Breast epithelium (tissue), 3 donors: ENCODE measurements at regions not wholly inside any gene's neighbourhood (a gene's known extent, or its start where the extent isn't known, plus 50 kb on each side); places are given as distances from the start of the nearest gene placed in this dataset.

Experiments
- POLR2A ChIP-seq: fragments of 450-650 bp; IDR thresholded peaks from one replicate; pipeline ENCODE4 v1.6.1; 2016; ENCODE audit warnings: antibody characterized with exemption, mild to moderate bottlenecking, moderate library complexity
- POLR2AphosphoS5 ChIP-seq, 3 donors: sonication (generic); formaldehyde crosslinking; IDR thresholded peaks; one replicate each; pipeline ENCODE4 v1.6.1; 2017; ENCODE audit warnings: antibody characterized with exemption in 3 of 3
- TF ChIP-seq, protein P1 (sequence below), 3 donors: fragments of 450-650 bp; IDR thresholded peaks; one replicate each; pipeline ENCODE4 v1.5.1; 2016 to 2017; ENCODE audit warnings: antibody characterized with exemption in 3 of 3, mild to moderate bottlenecking in 3 of 3, moderate library complexity in 3 of 3

- TF ChIP-seq POLR2A (no peak), POLR2AphosphoS5 (IDR thresholded peaks at IDR 0.05) (no peak)
- TF ChIP-seq, protein P1, sequence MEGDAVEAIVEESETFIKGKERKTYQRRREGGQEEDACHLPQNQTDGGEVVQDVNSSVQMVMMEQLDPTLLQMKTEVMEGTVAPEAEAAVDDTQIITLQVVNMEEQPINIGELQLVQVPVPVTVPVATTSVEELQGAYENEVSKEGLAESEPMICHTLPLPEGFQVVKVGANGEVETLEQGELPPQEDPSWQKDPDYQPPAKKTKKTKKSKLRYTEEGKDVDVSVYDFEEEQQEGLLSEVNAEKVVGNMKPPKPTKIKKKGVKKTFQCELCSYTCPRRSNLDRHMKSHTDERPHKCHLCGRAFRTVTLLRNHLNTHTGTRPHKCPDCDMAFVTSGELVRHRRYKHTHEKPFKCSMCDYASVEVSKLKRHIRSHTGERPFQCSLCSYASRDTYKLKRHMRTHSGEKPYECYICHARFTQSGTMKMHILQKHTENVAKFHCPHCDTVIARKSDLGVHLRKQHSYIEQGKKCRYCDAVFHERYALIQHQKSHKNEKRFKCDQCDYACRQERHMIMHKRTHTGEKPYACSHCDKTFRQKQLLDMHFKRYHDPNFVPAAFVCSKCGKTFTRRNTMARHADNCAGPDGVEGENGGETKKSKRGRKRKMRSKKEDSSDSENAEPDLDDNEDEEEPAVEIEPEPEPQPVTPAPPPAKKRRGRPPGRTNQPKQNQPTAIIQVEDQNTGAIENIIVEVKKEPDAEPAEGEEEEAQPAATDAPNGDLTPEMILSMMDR (IDR thresholded peaks at IDR 0.05), result no peak
These were observed 202.6 kb downstream of the TLR4 start for GRCh38 chr9:117906763-117907162.
